GM21447 (cell line): ENCODE measurements at regions not wholly inside any gene's neighbourhood (a gene's known extent, or its start where the extent isn't known, plus 50 kb on each side); places are given as distances from the start of the nearest gene placed in this dataset.
"Not testable (repeated sequence)": the region's sequence is repeated elsewhere in the genome, so short reads cannot be mapped to it uniquely, and the experiment has no call there.

Experiments
- ATAC-seq: cut with Tn5 transposase; IDR thresholded peaks from one replicate; pipeline ENCODE4 v1.9.1; 2021; ENCODE audit not compliant: unreplicated experiment

DNA sequence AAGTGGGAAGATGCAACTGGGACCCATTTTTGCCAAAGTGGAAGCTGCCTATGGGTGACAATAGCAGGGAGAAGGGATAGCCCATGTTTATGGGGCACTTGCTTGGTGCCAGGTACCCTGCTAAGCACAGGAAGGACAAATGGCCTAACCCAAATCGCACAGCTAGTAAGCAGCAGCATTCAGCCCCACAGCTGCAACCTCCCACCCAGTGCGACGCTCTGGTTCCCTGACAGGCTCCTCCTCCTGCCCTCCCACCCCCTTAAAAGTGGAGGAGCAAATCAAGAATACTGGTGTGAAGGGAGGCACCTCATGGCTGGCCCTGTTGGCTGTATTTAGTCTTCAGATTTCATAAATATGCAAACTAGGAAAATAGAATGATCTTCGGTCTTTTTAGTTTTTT is 76.2 kb downstream of the RIN2 start:
- no peak for ATAC-seq

- ATAC-seq = no peak
Observed at GRCh38 chr20:19834783-19835182, 76.7 kb downstream of the RIN2 start.

DNA sequence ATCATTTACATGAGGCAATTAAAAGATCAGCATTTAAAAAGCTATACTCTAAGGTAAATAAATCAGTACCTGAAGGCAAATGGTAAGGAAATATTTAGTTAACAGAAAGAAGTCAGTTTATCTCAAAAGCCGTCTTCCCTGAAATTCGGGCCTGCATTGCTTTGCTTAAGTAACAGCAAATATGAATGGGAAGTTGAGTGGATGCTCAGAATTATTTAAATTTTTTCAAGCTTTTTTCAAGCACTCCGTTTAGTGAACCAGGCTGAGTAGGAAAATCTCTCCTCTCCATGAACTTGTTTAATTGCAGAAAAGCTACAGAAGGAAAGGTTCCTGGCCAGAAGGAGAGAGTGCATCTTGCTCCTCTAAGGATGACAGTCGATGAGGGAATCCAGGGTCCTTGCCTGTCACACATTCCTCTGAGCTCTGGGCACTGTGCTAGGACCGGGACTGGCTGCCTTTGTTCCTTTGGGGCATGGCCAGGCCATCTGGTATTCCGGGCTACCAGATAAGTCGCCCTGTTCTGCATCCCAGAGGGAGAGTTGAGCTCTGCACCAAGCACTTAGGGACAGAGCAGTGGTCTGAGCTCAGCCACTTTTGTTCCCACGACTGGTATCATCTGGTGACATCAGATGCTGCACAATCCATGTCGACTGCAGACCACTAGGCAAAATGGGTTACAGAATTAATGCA is 77.6 kb downstream of the RIN2 start:
- no peak for ATAC-seq

- ATAC-seq = no peak
Observed at GRCh38 chr20:19838468-19838867, 80.4 kb downstream of the RIN2 start.

GRCh38 chr20:19839053-19839452 is 81.0 kb downstream of the RIN2 start:
- no peak for ATAC-seq

DNA sequence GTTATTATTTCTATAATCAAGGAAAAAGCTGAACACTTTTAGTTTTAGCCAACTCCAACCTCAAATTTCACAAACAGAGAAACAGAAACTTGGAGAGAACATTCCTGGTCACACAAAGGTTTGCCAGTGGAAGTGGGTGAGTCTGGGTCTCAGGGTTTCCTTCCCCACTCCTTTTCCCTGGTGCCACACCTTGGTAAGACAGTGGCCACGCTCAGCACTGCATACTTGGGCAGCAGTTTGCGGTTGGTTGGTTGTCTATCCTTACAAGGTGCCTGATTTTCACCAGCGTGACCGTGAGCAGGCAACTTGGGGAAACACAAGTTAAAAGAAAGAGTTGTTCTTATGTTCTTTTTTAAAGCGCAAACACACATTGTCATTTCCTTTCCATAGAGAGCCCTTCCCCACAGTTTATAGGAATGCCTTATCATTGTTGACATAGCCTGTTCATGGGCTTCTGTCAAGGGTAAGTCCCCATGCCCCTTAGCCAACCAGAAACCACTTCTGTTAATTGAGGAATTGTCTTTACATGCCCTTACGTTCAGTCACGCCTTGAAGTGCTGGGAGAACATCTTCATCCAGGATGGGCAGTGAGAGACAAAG is 82.2 kb downstream of the RIN2 start:
- ATAC-seq = no peak

- no peak for ATAC-seq
Observed at GRCh38 chr20:19841740-19842139, 83.7 kb downstream of the RIN2 start.

DNA sequence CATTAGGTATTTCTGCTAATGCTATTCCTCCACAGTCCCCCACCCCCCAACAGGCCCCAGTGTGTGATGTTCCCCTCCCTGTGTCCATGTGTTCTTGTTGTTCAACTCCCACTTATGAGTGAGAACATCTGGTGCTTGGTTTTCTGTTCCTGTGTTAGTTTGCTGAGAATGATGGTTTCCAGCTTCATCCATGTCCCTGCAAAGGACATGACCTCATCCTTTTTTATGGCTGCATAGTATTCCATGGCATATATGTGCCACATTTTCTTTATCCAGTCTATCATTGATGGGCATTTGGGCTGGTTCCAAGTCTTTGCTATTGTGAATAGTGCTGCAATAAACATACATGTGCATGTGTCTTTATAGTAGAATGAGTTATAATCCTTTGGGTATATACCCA is 86.8 kb downstream of the RIN2 start:
- not testable (repeated sequence) for ATAC-seq

- ATAC-seq = no peak
Observed at GRCh38 chr20:19847383-19847782, 89.3 kb downstream of the RIN2 start.

GRCh38 chr20:19849341-19850197 is 91.5 kb downstream of the RIN2 start:
- no peak for ATAC-seq

DNA sequence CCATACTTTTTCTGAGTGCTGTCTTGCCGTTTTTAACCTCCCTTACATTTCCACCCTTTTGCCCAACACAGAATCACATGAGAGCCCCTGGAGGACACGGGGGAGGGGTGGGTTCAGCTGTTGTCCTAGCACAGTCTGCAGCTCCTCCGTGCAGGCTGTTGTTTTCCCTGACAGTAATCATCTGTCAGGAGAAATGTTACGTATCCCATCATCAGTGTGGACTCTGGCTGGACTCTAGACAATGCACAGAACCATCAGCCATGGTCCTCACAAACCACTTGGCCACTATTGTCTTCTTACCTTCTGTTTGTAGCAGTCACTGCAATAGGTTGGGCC is 92.1 kb downstream of the RIN2 start:
- ATAC-seq = no peak

DNA sequence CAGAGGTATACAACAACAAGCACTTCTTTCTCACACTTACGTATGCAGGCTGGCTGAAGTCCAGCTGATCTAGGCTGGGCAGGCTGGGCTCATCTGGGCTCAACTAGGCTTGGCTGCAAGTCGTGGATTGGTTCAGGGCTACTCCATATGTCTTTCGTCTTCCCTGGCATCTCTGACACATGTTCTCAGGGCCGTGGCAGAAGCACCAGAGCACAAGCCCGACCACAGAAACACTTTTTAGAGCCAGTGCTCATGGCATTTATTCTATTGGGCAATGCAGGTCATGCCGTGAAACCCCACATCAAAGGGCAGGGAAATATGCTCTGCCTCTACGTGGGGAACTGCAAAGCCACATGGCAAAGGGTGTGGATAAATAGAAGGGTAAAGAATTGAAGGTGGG is 93.8 kb downstream of the RIN2 start:
- ATAC-seq = no peak

DNA sequence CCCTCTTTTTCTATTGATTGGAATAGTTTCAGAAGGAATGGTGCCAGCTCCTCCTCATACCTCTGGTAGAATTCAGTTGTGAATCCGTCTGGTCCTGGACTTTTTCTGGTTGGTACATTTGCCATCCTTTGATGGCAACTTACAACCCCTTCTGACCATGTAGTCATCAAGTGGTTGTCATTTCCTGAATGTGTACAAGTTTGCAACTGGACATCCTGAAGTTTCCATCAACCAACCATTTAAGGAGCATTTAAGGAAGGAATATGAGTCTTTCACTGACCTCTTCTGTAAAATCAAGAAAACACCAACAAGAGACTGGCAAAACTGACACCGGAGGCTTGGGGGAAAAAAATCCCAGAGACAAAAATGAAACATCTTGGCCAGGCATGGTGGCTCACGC is 97.4 kb downstream of the RIN2 start:
- ATAC-seq = no peak

- ATAC-seq = no peak
Observed at GRCh38 chr20:19858466-19859371, 100.7 kb downstream of the RIN2 start.

GRCh38 chr20:19859444-19859843 is 101.4 kb downstream of the RIN2 start:
- ATAC-seq = no peak

DNA sequence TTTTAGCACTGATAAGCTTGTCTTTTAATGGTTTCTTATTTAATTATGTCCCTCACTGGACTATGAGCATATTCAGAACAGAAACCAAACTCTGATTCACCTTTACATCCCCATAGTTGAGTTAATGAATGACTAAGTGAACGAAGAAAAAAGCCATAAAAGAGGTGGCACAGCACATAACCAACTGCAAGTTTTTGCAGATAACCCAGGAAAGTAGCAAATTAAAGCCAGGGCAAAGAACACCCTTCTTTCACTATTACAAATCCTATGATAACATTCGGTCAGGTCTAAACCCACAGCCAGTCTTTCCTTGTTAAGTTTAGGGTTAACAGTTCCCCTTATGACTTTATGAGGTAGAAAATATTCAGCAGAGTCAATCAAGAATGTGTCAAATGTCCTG is 102.7 kb downstream of the RIN2 start:
- ATAC-seq = no peak

DNA sequence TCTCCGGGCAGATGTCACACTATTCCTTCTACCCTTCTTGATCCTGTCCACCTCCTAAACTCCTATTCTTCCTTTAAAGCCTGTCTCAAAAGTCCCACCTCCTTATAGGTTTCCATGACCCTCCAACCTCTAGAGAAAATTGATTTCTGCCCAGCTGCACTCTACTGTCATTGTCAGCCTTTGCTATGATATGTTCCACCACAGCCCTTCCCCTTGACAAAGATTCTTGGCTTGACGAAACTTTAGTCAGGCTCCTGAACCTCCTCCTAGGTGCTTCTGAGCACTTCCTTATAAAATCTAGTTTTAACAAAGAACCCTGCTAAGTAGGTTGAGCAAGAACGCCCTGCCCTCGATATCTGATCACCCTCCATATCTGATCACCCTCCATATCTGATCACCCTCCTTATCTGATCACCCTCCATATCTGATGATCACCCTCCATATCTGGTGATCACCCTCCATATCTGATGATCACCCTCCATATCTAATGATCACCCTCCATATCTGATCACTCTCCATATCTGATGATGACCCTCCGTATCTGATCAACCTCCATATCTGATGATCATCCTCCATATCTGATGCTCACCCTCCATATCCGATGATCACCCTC is 103.2 kb downstream of the RIN2 start:
- no peak for ATAC-seq

DNA sequence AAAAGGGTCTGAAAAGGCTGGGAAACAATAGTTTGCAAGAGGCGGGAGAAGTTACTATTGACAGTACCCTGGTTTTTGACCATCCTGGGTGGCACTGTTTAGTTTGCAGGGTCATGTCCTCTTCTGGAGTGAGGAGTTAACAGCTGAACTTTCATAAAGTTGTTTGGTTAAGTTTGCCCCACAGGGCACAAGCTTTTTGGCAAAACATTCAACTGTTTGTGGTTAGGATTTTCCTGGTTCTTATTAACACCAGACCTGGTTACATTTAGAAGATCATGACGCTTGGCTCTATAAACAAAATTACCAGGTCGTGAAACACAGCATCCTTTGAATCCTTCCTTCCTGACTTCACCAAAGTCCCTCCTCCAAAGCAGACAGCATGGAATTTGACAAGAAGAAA is 106.1 kb downstream of the RIN2 start:
- no peak for ATAC-seq

DNA sequence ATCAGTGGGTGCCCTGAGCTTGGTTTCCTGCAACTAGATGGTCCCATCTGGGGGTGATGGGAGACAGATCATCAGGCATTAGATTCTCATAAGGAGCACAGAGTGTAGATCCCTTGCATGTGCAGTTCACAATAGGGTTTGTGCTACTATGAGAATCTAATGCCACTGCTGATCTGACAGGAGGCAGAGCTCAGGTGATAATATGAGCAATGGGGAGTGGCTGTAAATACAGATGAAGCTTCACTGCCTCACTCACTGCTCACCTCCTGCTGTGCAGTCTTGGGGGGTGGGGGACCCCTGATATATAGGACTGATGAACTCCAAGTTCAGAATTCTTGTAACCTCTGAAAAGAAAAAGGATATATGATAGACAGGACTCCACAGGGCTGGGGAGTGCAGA is 108.0 kb downstream of the RIN2 start:
- ATAC-seq = no peak

DNA sequence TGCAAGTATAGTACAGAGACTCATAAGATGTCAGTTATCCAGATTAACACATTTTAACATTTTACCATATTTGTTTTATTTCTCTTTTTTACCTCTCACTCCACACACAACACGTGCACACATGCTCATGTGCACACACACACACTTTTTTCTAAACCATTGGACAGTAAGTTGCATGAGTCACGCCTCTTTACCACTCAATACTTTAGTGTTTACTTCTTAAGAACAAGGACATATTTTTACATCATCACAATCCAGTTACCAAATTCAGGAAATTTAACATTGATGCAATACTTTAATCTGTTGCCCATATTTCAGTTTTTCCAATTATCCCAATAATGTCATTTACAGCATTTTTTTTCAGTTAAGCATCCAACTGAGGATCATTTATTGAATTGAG is 109.0 kb downstream of the RIN2 start:
- ATAC-seq = no peak

GRCh38 chr20:19867940-19868371 is 109.9 kb downstream of the RIN2 start:
- no peak for ATAC-seq
